Ishikawa (cell line): ENCODE measurements at regions not wholly inside any gene's neighbourhood (a gene's known extent, or its start where the extent isn't known, plus 50 kb on each side); places are given as distances from the start of the nearest gene placed in this dataset.

Experiments used
- CEBPB ChIP-seq: IDR thresholded peaks from 2 replicates; pipeline ENCODE4 v1.6.1; 2012
- RAD21 ChIP-seq: IDR thresholded peaks from 2 replicates; pipeline ENCODE4 v1.6.1; 2012; ENCODE audit warnings: low read depth
- YY1 ChIP-seq: IDR thresholded peaks from 2 replicates; pipeline ENCODE4 v1.6.1; 2012; ENCODE audit warnings: low read depth
- TF ChIP-seq, protein P1 (sequence below): IDR thresholded peaks from 2 replicates; pipeline ENCODE4 v1.6.1; 2012; ENCODE audit warnings: low read depth, mild to moderate bottlenecking

GRCh38 chr12:31205054-31205453 lies 120.9 kb downstream of the SINHCAF start:
- TF ChIP-seq CEBPB (no peak), YY1 (no peak), RAD21 (no peak)
- TF ChIP-seq, protein P1, sequence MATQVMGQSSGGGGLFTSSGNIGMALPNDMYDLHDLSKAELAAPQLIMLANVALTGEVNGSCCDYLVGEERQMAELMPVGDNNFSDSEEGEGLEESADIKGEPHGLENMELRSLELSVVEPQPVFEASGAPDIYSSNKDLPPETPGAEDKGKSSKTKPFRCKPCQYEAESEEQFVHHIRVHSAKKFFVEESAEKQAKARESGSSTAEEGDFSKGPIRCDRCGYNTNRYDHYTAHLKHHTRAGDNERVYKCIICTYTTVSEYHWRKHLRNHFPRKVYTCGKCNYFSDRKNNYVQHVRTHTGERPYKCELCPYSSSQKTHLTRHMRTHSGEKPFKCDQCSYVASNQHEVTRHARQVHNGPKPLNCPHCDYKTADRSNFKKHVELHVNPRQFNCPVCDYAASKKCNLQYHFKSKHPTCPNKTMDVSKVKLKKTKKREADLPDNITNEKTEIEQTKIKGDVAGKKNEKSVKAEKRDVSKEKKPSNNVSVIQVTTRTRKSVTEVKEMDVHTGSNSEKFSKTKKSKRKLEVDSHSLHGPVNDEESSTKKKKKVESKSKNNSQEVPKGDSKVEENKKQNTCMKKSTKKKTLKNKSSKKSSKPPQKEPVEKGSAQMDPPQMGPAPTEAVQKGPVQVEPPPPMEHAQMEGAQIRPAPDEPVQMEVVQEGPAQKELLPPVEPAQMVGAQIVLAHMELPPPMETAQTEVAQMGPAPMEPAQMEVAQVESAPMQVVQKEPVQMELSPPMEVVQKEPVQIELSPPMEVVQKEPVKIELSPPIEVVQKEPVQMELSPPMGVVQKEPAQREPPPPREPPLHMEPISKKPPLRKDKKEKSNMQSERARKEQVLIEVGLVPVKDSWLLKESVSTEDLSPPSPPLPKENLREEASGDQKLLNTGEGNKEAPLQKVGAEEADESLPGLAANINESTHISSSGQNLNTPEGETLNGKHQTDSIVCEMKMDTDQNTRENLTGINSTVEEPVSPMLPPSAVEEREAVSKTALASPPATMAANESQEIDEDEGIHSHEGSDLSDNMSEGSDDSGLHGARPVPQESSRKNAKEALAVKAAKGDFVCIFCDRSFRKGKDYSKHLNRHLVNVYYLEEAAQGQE: no peak
